Esophagus squamous epithelium (tissue), 4 donors: ENCODE measurements at regions not wholly inside any gene's neighbourhood (a gene's known extent, or its start where the extent isn't known, plus 50 kb on each side); places are given as distances from the start of the nearest gene placed in this dataset.

Experiments
- POLR2A ChIP-seq, 4 donors: fragments of 450-650 bp; IDR thresholded peaks; one replicate each; pipeline ENCODE4 v1.6.1; 2017; ENCODE audit warnings: antibody characterized with exemption in 4 of 4, mild to moderate bottlenecking in 4 of 4, moderate library complexity in 3 of 4
- TF ChIP-seq, protein P1 (sequence below), 6 experiments: fragments of 450-650 bp in 4 of 6; fragments of 200-600 bp in 2 of 6; sonication (generic) in 2 of 6; IDR thresholded peaks; one replicate each; pipeline ENCODE4 v1.5.1; 2016 to 2019; ENCODE audit warnings: antibody characterized with exemption in 6 of 6, mild to moderate bottlenecking in 4 of 6, moderate library complexity in 4 of 6

DNA sequence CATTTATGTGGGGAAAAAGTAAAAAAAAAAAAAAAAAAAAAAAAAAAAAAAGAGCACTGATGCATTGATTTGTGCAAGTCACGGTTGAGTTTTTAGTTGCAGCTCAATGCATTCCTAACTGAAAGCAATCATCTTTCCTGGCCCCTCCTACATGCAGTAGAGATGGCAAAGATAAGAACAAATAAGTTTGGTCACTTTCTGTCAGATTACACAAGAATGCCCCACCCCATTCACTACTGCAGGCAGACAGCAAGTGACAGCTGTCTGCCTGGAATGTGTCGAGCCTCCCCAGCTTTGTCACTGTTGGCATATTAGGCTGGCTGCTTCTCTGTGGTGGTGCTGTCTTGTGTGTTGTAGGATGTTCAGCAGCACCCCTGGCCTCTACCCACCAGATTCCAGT, 243.5 kb downstream of the FOXL1 start:
- no peak for TF ChIP-seq POLR2A (IDR thresholded peaks at IDR 0.05)
- TF ChIP-seq, protein P1, sequence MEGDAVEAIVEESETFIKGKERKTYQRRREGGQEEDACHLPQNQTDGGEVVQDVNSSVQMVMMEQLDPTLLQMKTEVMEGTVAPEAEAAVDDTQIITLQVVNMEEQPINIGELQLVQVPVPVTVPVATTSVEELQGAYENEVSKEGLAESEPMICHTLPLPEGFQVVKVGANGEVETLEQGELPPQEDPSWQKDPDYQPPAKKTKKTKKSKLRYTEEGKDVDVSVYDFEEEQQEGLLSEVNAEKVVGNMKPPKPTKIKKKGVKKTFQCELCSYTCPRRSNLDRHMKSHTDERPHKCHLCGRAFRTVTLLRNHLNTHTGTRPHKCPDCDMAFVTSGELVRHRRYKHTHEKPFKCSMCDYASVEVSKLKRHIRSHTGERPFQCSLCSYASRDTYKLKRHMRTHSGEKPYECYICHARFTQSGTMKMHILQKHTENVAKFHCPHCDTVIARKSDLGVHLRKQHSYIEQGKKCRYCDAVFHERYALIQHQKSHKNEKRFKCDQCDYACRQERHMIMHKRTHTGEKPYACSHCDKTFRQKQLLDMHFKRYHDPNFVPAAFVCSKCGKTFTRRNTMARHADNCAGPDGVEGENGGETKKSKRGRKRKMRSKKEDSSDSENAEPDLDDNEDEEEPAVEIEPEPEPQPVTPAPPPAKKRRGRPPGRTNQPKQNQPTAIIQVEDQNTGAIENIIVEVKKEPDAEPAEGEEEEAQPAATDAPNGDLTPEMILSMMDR (IDR thresholded peaks at IDR 0.05) = no peak
